CD4-positive, alpha-beta T cell treated with Interleukin-17A for 1 hour (primary cell): ENCODE measurements at regions not wholly inside any gene's neighbourhood (a gene's known extent, or its start where the extent isn't known, plus 50 kb on each side); places are given as distances from the start of the nearest gene placed in this dataset.

Source experiments
- DNase-seq: peaks from one replicate; pipeline ENCODE4 v3.0.0-alpha.2; 2020

- no peak for DNase-seq
These were observed 714.0 kb downstream of the UTRN start for GRCh38 chr6:144999127-144999526.

GRCh38 chr6:145003145-145003544 lies 718.0 kb downstream of the UTRN start:
- no peak for DNase-seq

DNA sequence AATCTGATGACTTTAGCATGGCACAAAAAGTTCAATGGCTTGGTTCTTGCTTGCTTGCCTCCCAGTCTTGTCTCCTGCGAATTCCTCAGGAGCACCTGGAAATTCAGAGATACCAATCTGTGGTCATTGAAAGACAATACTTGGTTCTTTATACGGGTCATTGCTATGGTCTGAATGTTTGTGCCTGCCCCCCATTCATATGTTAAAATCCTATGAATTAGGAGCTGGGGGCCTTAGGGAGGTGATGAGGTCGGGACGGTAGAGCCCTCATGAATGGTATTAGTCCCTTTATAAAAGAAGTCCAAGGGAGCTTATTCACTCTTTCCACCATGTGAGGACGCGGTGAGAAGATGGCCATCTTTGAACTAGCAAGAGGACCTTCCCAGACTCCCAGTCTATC lies 721.8 kb downstream of the UTRN start:
- DNase-seq, result no peak

DNA sequence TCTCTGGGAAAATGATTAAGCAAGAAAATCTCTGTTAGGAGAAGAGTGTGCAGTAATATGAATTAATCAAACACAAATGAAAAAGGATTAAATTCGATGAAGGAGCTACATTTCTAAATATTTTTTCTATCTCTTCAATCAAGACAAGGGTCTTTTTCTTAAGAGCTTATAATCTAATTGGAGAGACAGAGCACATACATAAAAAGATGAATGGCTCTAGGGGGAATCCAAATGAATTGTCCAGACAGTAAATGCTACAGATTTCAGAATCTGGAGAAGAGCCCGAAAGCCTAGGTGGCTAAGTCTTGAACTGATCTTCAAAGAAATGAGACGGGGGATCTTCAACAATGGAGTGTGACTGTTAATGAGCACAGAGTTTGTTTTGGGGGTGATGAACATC lies 723.6 kb downstream of the UTRN start:
- no peak for DNase-seq

- DNase-seq, result no peak
These were observed 724.6 kb downstream of the UTRN start for GRCh38 chr6:145009711-145010110.

- DNase-seq, result no peak
These were observed 723.2 kb downstream of the EPM2A start for GRCh38 chr6:145012039-145012662.

DNA sequence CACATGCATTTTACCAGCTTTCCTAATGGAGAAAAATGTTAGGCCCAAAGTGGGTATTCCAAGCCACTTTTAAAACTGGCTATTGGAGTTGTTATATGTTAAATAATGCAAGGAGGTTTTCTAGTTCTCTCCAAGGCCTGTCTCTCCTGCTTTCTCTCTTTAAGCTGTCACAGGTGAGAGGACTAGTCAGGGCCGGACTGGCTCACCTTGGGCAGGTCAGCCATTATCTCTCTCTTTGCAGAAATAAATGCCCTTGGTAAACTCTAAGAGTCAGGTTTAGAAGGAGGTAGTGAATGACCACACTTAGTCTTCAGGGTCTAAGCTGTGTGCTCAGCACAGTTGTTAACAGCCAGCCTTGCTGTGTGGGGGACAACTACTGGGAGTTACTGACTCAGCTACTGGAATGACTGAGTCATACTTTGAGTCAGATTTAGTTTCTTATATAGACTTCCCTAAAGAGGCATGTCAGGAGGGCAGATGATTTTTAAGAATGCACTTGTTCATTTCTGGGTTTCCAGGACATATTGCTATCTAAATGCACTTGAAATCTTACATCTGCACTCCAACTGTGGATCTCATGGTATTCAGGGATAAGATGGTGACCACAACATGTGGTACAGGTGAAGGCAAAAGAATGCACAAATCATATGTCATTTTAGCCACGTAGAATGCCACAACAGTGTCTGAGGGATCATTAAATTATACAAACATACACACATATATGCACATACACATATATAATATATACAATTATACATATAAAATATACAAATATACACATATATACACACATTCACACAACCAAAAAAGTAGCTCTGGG lies 719.4 kb downstream of the EPM2A start:
- no peak for DNase-seq

DNA sequence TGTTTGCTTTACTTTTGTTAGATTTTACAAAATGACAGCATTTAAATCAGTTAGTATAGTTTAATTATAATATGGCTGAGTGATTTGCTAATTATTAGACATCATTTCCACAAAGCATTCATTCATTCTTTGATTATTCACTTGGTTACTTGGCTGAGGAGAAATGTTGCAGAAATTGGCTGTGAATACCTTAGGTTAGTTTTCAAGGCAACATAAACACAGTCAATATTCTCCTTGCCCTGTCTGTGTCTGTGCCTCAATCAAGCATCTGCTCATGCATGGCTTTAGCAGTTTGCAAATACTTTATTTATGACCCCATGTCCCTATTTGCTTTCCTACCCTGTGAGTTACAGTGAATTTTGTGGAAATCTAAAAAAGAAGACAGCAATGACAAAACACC lies 718.3 kb downstream of the EPM2A start:
- no peak for DNase-seq

- no peak for DNase-seq
These were observed 717.8 kb downstream of the EPM2A start for GRCh38 chr6:145017516-145017915.

- no peak for DNase-seq
These were observed 717.3 kb downstream of the EPM2A start for GRCh38 chr6:145018027-145018426.

DNA sequence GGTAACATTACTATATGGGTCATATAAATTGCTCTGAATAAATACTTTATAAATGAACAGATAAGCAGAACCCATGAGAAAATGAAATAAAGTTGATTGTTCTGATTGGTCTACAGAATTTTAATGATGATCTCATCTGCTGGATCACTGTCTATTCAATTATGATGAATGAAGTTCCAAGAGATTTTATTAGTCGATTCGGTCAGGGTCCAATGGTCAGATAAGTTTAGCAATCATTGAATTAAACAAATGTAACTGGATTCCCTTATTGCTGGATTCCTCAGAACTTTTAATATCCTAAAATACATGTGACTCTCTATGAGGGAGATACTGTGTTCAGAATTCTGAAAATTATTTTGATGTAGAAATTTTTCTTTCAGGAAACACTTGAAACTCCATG lies 715.2 kb downstream of the EPM2A start:
- DNase-seq, result no peak

DNA sequence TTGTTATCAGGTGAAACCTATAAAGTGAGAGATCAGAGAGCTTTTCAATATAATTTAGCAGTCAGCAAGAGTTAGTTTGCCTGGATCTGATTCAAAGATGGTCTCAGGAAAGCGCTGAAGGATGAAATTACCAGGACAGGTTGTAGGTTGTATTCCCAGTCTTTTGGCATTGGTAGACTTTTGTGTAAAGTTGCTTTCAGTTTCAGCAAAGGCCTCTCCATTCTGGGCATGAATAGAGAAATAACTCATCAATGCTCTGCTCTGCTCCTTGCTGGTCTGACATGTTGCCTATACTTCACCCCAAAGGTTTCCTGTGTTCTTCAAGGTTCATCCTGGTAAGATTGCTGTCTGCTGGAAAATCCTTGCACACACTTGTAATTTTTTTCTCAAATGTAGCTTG lies 714.8 kb downstream of the EPM2A start:
- DNase-seq, result no peak

- DNase-seq, result no peak
These were observed 713.0 kb downstream of the EPM2A start for GRCh38 chr6:145022199-145022796.

DNA sequence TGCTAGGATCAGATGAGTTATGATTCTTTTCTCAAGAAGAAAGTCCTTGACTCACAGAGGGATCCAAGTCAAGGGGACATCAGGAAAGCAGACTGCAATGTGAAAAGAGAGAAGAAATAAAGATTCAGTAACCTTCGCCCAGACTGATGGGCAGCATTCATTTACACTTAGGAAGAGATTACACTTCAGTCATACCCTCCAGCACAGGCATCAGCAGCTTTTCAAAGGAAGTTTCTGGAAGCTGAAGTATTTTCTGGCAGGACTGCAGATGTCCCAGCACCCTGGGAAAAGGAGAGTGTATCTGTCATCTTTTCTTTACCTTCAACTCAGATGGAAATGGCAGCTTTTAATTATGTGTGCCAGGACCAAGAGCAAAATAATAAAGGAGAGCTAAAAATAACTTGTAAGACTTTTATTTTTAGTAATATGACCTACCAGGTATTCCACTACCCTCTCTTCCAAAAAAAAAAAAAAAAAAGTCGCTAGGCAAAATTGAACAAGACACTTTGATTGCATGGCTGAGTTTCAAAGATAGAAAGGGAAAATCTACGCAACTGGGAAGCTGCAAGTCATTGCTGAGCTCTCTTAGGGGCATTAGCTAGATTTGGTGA lies 712.1 kb downstream of the EPM2A start:
- no peak for DNase-seq

DNA sequence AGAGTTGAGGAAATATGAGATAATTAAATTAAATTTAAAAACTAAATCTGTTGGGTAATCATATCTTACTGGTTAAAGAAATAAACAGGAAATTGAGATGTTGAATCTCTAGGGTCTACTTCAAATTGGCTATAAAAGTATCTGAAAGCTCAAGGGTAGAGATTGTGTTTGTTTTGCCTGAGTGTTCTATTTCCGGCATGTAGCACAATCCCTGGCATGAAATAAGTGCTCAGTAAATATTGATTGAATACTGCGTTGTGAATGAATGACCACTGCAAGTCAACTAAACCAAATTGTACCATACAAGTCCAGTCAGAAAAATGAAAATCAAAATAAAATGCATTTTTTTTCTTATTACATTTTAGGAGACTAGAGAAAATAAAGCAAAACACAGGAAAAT lies 709.8 kb downstream of the EPM2A start:
- DNase-seq, result no peak

DNA sequence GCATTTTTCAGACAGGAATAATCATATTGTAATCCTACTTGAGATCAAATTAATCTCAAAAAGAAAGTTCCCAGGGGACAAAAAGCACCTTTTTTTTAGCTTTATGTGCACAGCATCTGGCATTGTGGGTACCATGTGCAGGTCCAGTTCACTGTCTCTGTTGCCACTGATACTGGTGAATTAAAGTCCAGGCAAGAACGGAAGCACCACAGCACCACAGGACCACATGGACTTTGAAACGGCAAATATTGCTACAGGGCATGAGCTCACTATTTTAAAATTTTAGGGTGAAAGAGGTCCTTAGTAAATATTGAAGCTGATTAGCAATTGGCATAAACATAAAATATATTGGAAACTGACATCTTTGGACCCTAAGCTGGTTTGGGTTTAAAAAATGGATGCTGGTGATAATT lies 709.0 kb downstream of the EPM2A start:
- no peak for DNase-seq

DNA sequence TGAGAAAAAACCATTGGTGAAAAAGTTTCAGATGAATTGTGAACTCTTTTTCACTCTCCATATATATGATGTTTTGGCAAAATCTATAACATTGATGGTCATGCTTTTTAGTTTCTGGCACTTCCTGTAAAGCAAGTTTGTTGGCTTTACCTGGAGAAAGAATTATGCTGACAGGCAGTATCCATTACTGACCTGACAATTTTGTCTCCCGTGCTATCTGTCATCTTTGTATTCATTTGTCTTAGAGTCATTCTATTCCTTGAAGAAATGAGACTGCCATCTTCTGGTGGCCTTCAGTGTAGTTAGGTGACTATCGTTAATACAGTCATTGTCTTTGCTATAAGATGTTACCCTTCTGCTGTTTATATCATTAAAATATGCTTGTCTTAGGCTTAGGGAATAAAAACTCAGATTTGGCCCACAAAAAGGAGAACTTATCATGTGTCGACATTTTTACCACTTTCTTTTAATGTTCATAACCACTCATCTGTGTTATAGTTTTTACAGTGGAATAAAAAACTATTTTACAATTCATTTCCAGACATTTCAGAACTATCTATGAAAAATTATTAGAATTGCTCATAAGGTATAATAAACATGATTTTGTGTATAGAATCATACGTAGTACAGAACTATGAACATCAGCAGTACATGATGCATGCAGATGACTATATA lies 707.0 kb downstream of the EPM2A start:
- peak; percentile 34 for DNase-seq

DNA sequence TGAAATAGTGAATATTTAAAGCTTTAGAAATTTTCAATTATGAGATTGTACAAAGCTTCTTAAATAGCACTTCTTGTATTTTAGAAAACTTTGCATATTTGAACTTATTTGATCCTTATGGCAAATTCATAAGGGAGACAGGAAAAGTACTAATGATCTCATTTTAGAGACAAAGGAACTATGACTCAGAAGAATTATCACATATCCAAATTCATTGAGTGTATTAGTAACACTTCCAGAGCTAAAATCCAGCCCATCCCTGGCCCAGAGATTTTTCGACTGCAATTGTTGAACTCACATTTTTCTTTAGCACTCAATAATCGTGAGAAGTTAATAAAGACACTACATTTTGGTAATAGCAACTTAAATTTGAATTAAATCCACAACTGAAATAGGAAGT lies 704.3 kb downstream of the EPM2A start:
- DNase-seq, result no peak

DNA sequence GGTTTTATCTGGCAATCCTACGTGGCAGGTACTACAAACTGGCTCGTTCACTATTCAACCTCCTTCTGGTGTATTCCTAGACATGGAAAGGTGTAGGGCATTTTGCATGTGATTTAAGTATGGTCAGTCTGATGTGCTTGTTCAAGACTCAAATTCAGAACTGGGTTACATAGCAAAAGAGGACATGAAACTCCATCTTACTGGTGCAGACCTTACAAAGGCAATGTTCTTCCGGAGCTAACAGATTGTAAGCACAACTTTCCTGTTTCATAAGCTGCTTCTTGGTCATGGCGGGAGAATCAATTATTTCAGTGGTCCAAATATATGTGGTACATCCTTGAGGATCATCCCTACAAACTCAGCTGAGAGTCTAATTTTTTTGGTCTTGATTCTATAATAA lies 703.4 kb downstream of the EPM2A start:
- DNase-seq, result no peak

DNA sequence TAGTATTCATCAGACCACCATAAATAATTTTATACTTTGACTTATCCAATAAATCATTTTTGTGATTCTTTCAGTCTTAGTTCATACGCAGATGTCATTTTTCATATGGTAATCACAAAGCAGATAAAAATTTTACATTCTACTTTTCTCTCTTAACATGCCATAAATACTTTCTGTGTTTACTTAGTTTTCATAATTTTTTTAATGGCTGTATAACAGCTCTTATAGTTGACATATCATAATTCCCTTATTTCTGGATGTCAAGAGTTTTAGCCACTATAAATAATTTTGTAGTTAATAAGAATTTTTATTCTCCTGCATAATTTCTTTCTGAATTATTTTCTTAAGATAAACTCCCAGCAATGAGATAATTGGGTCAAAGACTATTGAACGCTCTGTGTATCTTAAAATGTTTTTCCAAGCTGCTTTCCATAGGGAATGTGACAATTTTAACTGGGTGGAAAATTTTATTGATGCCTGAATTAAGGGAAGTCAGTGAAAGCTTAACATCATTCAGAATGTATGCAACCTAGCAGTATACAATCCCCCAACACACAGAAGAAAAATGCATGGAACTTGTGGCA lies 702.7 kb downstream of the EPM2A start:
- no peak for DNase-seq

- no peak for DNase-seq
These were observed 700.7 kb downstream of the EPM2A start for GRCh38 chr6:145034664-145035063.

- DNase-seq, result no peak
These were observed 699.1 kb downstream of the EPM2A start for GRCh38 chr6:145036236-145036635.
